ENCODE measurements at regions not wholly inside any gene's neighbourhood (a gene's known extent, or its start where the extent isn't known, plus 50 kb on each side); places are given as distances from the start of the nearest gene placed in this dataset.

- Histone ChIP-seq H2AFZ (ENCODE audit: low read length) (no peak overlapping the region), H3K4me1 (ENCODE audit: low read length) (no peaks in the 10 kb centered on the region), H3K9ac (ENCODE audit: low read length) (no peak overlapping the region), H3K4me2 (ENCODE audit: low read depth, low read length) (no peak overlapping the region), H3K4me3 (ENCODE audit: low read length) (no peak overlapping the region), H3K36me3 (replicated peaks; ENCODE audit: insufficient read depth, low read length) (no peaks in the 10 kb centered on the region), H3K9me2 (replicated peaks; ENCODE audit: insufficient read depth, low read length) (no peaks in the 10 kb centered on the region), H3K9me3 (replicated peaks; ENCODE audit: insufficient read depth, low read length) (no peaks in the 10 kb centered on the region), H3F3A (ENCODE audit: insufficient read depth, low read length) (no peaks in the 10 kb centered on the region), H4K20me1 (ENCODE audit: insufficient read depth, low read length) (no peaks in the 10 kb centered on the region), H3K27ac (ENCODE audit: low read length) (no peak overlapping the region), H3K79me2 (ENCODE audit: low read length) (no peaks in the 10 kb centered on the region), H3K27me3 (replicated peaks; ENCODE audit: insufficient read depth, low read length) (no peaks in the 10 kb centered on the region)
- TF ChIP-seq EZH2phosphoT487 (IDR thresholded peaks at IDR 0.05; ENCODE audit: low read length): no peak
- no peak for TF ChIP-seq CTCF (IDR thresholded peaks at IDR 0.05; ENCODE audit: low read length)
- TF ChIP-seq EZH2 (optimal IDR thresholded peaks at IDR 0.05; ENCODE audit: low read depth, low read length): no peak
- DNase-seq: no peak
Observed at GRCh38 chr2:129892360-129892759, 87.1 kb upstream of the RAB6C start.

- no peaks in the 10 kb centered on the region for H3K9me2 ChIP-seq (replicated peaks; ENCODE audit: insufficient read depth, low read length)
- H3K4me1 ChIP-seq (ENCODE audit: low read length): no peaks in the 10 kb centered on the region
- no peak overlapping the region for H2AFZ ChIP-seq (ENCODE audit: low read length)
- no peak for DNase-seq
- TF ChIP-seq EZH2phosphoT487 (IDR thresholded peaks at IDR 0.05; ENCODE audit: low read length): no peak
- no peak for TF ChIP-seq CTCF (IDR thresholded peaks at IDR 0.05; ENCODE audit: low read length)
- TF ChIP-seq EZH2 (optimal IDR thresholded peaks at IDR 0.05; ENCODE audit: low read depth, low read length): no peak
- H3K79me2 ChIP-seq (ENCODE audit: low read length): no peaks in the 10 kb centered on the region
- no peaks in the 10 kb centered on the region for H3K27me3 ChIP-seq (replicated peaks; ENCODE audit: insufficient read depth, low read length)
- no peak overlapping the region for H3K4me3 ChIP-seq (ENCODE audit: low read length)
- H3K36me3 ChIP-seq (replicated peaks; ENCODE audit: insufficient read depth, low read length): no peaks in the 10 kb centered on the region
- no peaks in the 10 kb centered on the region for H3K9me3 ChIP-seq (replicated peaks; ENCODE audit: insufficient read depth, low read length)
- no peak overlapping the region for H3K27ac ChIP-seq (ENCODE audit: low read length)
- no peaks in the 10 kb centered on the region for H4K20me1 ChIP-seq (ENCODE audit: insufficient read depth, low read length)
- H3K4me2 ChIP-seq (ENCODE audit: low read depth, low read length): no peak overlapping the region
- no peaks in the 10 kb centered on the region for H3F3A ChIP-seq (ENCODE audit: insufficient read depth, low read length)
- H3K9ac ChIP-seq (ENCODE audit: low read length): no peak overlapping the region
Observed at GRCh38 chr2:129892773-129893172, 86.7 kb upstream of the RAB6C start.

- no peak overlapping the region for H3K4me2 ChIP-seq (ENCODE audit: low read depth, low read length)
- no peak overlapping the region for H3K9ac ChIP-seq (ENCODE audit: low read length)
- no peak overlapping the region for H2AFZ ChIP-seq (ENCODE audit: low read length)
- no peaks in the 10 kb centered on the region for H3K79me2 ChIP-seq (ENCODE audit: low read length)
- no peaks in the 10 kb centered on the region for H3K9me2 ChIP-seq (replicated peaks; ENCODE audit: insufficient read depth, low read length)
- no peaks in the 10 kb centered on the region for H3K4me1 ChIP-seq (ENCODE audit: low read length)
- H3K9me3 ChIP-seq (replicated peaks; ENCODE audit: insufficient read depth, low read length): no peaks in the 10 kb centered on the region
- TF ChIP-seq EZH2phosphoT487 (IDR thresholded peaks at IDR 0.05; ENCODE audit: low read length) (no peak), CTCF (IDR thresholded peaks at IDR 0.05; ENCODE audit: low read length) (no peak), EZH2 (optimal IDR thresholded peaks at IDR 0.05; ENCODE audit: low read depth, low read length) (no peak)
- no peaks in the 10 kb centered on the region for H3K27me3 ChIP-seq (replicated peaks; ENCODE audit: insufficient read depth, low read length)
- no peaks in the 10 kb centered on the region for H3K36me3 ChIP-seq (replicated peaks; ENCODE audit: insufficient read depth, low read length)
- DNase-seq: no peak
- H3F3A ChIP-seq (ENCODE audit: insufficient read depth, low read length): no peaks in the 10 kb centered on the region
- no peak overlapping the region for H3K4me3 ChIP-seq (ENCODE audit: low read length)
- no peak overlapping the region for H3K27ac ChIP-seq (ENCODE audit: low read length)
- no peaks in the 10 kb centered on the region for H4K20me1 ChIP-seq (ENCODE audit: insufficient read depth, low read length)
Observed at GRCh38 chr2:129893244-129893643, 86.2 kb upstream of the RAB6C start.
